SK-N-MC (cell line): ENCODE measurements at regions not wholly inside any gene's neighbourhood (a gene's known extent, or its start where the extent isn't known, plus 50 kb on each side); places are given as distances from the start of the nearest gene placed in this dataset.

Experiments
- EZH2 ChIP-seq: fragments of 200-600 bp; sonication (generic); IDR thresholded peaks from one replicate; pipeline ENCODE4 v1.6.1; 2017; ENCODE audit warnings: antibody characterized with exemption
- POLR2AphosphoS5 ChIP-seq: IDR thresholded peaks from 2 replicates; pipeline ENCODE4 v1.6.1; 2012; ENCODE audit warnings: mild to moderate bottlenecking, low read depth, low read length, borderline replicate concordance

DNA sequence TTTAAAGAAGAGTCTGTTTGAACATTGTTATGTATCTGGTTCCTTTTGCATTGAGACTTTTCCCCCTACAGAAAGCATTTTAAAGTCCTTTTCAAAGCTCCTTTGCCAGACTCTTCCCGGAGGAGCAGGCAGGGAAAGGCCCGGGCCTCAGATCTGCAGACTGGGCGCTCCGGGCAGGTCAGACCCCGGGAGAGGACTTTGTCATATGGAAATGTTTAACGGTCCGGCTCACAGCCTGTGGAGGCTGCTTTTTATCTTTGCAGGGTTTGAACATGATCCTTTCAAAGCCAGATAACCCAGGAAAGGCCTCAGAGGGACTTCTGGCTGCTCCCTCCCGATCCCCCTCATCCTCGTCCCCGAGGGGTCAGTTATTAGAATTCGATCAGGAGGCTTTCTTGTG is 82.1 kb upstream of the IRX2 start:
- no peak for TF ChIP-seq EZH2
- no peak for TF ChIP-seq POLR2AphosphoS5
